GM19438 (cell line): ENCODE measurements at regions not wholly inside any gene's neighbourhood (a gene's known extent, or its start where the extent isn't known, plus 50 kb on each side); places are given as distances from the start of the nearest gene placed in this dataset.

ENCODE experiments used
- ATAC-seq: cut with Tn5 transposase; IDR thresholded peaks from one replicate; pipeline ENCODE4 v1.9.1; 2021; ENCODE audit warnings: low read depth; ENCODE audit not compliant: unreplicated experiment

GRCh38 chr16:89042711-89043551, 50.7 kb upstream of the ACSF3 start:
- no peak for ATAC-seq

DNA sequence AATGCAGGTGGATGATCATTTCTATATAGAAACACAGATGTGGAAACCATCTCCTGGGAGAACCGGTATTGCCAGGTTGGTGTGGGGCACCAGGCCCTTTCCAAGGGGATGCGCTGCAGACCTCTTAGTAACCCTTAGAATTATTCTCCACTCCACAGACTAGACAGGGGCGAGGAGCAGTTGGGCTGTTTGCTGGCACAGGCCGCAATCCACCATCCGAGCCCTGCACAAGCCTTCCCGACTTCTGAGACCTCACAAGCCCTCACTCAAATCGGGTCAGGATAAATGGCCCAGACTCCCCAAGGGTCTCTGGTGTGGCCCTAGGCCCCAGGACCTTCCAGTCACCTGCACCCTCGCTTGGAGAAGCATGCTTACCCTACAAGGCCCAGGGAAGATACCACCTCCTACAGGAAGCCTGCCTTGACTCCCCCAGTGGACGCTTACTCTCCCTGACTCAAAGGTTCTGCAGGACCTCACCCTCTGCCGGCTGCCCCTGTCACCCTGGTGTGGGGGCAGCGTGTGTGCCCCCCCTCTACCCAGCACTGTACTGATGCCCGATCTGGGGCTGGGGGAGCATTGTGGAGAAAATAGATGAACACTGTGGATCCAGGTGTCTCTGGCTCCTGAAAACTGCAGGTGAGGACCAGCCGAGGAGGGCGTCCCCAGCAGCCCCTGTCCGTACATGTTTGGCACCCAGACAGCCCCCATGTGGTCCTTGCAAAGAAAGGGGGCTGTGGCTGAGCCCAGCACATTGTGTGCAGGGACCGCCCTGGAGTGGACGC, 49.8 kb upstream of the ACSF3 start:
- ATAC-seq: no peak
